HEK293 (cell line): ENCODE measurements at regions not wholly inside any gene's neighbourhood (a gene's known extent, or its start where the extent isn't known, plus 50 kb on each side); places are given as distances from the start of the nearest gene placed in this dataset.

Experiments used
- CTCF ChIA-PET: fragments of 350-600 bp; formaldehyde crosslinking; extraction: SDS; loops from one replicate; lab custom pipeline; 2021; ENCODE audit warnings: antibody characterized with exemption; lab: Yijun Ruan, JAX
- POLR2A ChIA-PET: fragments of 300-600 bp; formaldehyde crosslinking; extraction: SDS; loops from one replicate; lab custom pipeline; 2020; ENCODE audit warnings: antibody characterized with exemption, inconsistent platforms; lab: Yijun Ruan, JAX
- H3K27ac ChIP-seq: fragments of 200-500 bp; sonication (Bioruptor generic); 2 replicates; pipeline ENCODE4 v1.5.1; 2014; ENCODE audit warnings: low read depth, low read length, control low read depth, inconsistent platforms; ENCODE audit errors: extremely low read depth
- H3K36me3 ChIP-seq, 2 experiments: fragments of 200-500 bp in 1 of 2; sonication (Bioruptor generic) in 1 of 2; 1 replicate in 1 of 2; 2 replicates in 1 of 2; pipeline ENCODE4 v1.5.1; 2014 to 2017; ENCODE audit warnings: inconsistent platforms in 2 of 2, low read length in 2 of 2; ENCODE audit not compliant: control insufficient read depth in 2 of 2, insufficient read depth in 1 of 2
- H3K4me1 ChIP-seq: fragments of 200-500 bp; sonication (Bioruptor generic); 2 replicates; pipeline ENCODE4 v1.5.1; 2014; ENCODE audit warnings: mild to moderate bottlenecking, low read length, inconsistent platforms; ENCODE audit not compliant: control insufficient read depth, insufficient read depth
- H3K4me3 ChIP-seq: 2 replicates; pipeline ENCODE4 v1.5.1; 2011; ENCODE audit warnings: low read depth, mild to moderate bottlenecking, control low read depth, low read length, moderate library complexity
- H3K9me3 ChIP-seq: fragments of 200-500 bp; sonication (Bioruptor generic); 2 replicates; pipeline ENCODE4 v1.5.1; 2014; ENCODE audit warnings: low read depth, low read length, inconsistent platforms; ENCODE audit not compliant: control insufficient read depth, insufficient read depth
- AEBP2 ChIP-seq: fragments of 450-650 bp; formaldehyde crosslinking; IDR thresholded peaks from 2 replicates; pipeline ENCODE4 v1.5.1; 2016; ENCODE audit warnings: missing biosample characterization, missing genetic modification characterization, borderline replicate concordance
- BCL11A ChIP-seq: fragments of 450-650 bp; formaldehyde crosslinking; IDR thresholded peaks from 2 replicates; pipeline ENCODE4 v1.5.1; 2016; ENCODE audit warnings: low read depth, missing biosample characterization, missing genetic modification characterization
- TRIM28 ChIP-seq: IDR thresholded peaks from 2 replicates; pipeline ENCODE4 v1.6.1; 2011; ENCODE audit warnings: low read length, control low read depth, borderline replicate concordance
- WT1 ChIP-seq: fragments of 450-650 bp; formaldehyde crosslinking; IDR thresholded peaks from 2 replicates; pipeline ENCODE4 v1.5.1; 2016; ENCODE audit warnings: missing biosample characterization, missing genetic modification characterization
- ZBTB10 ChIP-seq: fragments of 450-650 bp; formaldehyde crosslinking; IDR thresholded peaks from 2 replicates; pipeline ENCODE4 v1.5.1; 2016; ENCODE audit warnings: missing biosample characterization, missing genetic modification characterization
- ZBTB8A ChIP-seq: fragments of 450-650 bp; formaldehyde crosslinking; IDR thresholded peaks from 2 replicates; pipeline ENCODE4 v1.5.1; 2016; ENCODE audit warnings: missing biosample characterization, missing genetic modification characterization
- ZNF174 ChIP-seq: fragments of 450-650 bp; formaldehyde crosslinking; IDR thresholded peaks from 2 replicates; pipeline ENCODE4 v1.5.0; 2017; ENCODE audit warnings: missing biosample characterization, mild to moderate bottlenecking, missing genetic modification characterization
- ZNF23 ChIP-seq: fragments of 450-650 bp; formaldehyde crosslinking; IDR thresholded peaks from 2 replicates; pipeline ENCODE4 v1.5.1; 2016; ENCODE audit warnings: missing biosample characterization, missing genetic modification characterization, borderline replicate concordance
- ZNF513 ChIP-seq: fragments of 450-650 bp; IDR thresholded peaks from 2 replicates; pipeline ENCODE4 v1.5.1; 2018; ENCODE audit warnings: missing biosample characterization, missing genetic modification characterization
- ZNF548 ChIP-seq: fragments of 450-650 bp; formaldehyde crosslinking; IDR thresholded peaks from 2 replicates; pipeline ENCODE4 v1.5.1; 2016; ENCODE audit warnings: missing biosample characterization, missing genetic modification characterization
- ZNF561 ChIP-seq: fragments of 450-650 bp; IDR thresholded peaks from 2 replicates; pipeline ENCODE4 v1.5.1; 2018; ENCODE audit warnings: missing biosample characterization, missing genetic modification characterization, borderline replicate concordance
- ZNF585B ChIP-seq: fragments of 450-650 bp; formaldehyde crosslinking; IDR thresholded peaks from 2 replicates; pipeline ENCODE4 v1.5.1; 2016; ENCODE audit warnings: missing biosample characterization, missing genetic modification characterization
- ZNF610 ChIP-seq: fragments of 450-650 bp; formaldehyde crosslinking; IDR thresholded peaks from 2 replicates; pipeline ENCODE4 v1.5.1; 2016; ENCODE audit warnings: missing biosample characterization, missing genetic modification characterization, borderline replicate concordance
- ZNF626 ChIP-seq: fragments of 450-650 bp; sonication (Bioruptor Pico); formaldehyde crosslinking; IDR thresholded peaks from 2 replicates; pipeline ENCODE4 v1.5.1; 2018; ENCODE audit warnings: missing biosample characterization, missing genetic modification characterization, inconsistent platforms
- ZNF677 ChIP-seq: fragments of 450-650 bp; IDR thresholded peaks from 2 replicates; pipeline ENCODE4 v1.5.0; 2018; ENCODE audit warnings: missing biosample characterization, mild to moderate bottlenecking, missing genetic modification characterization, moderate library complexity
- ZNF791 ChIP-seq: fragments of 450-650 bp; formaldehyde crosslinking; IDR thresholded peaks from 2 replicates; pipeline ENCODE4 v1.5.1; 2016; ENCODE audit warnings: missing biosample characterization, missing genetic modification characterization
- ZNF792 ChIP-seq: fragments of 450-650 bp; formaldehyde crosslinking; IDR thresholded peaks from 2 replicates; pipeline ENCODE4 v1.5.1; 2016; ENCODE audit warnings: missing biosample characterization, missing genetic modification characterization
- ZSCAN18 ChIP-seq: fragments of 450-650 bp; formaldehyde crosslinking; IDR thresholded peaks from 2 replicates; pipeline ENCODE4 v1.5.1; 2016; ENCODE audit warnings: missing biosample characterization, missing genetic modification characterization

GRCh38 chr20:54321352-54322087 is 113.6 kb downstream of the PFDN4 start (continued):
- no peak for TF ChIP-seq ZBTB10

- POLR2A ChIA-PET: no interaction called here
- no peaks in the 10 kb centered on the region for H3K4me1 ChIP-seq
- no peak for TF ChIP-seq ZNF677 (tag by site-specific recombination)
- TF ChIP-seq ZNF585B (tag by site-specific recombination): no peak
- TF ChIP-seq ZNF792 (tag by site-specific recombination): no peak
- no peak for TF ChIP-seq ZNF561
- TF ChIP-seq ZNF626: no peak
- no peak for TF ChIP-seq ZNF174
- no peak for TF ChIP-seq ZBTB8A (tag by site-specific recombination)
- no peak for TF ChIP-seq BCL11A (tag by site-specific recombination)
- no peak for TF ChIP-seq ZSCAN18
- no peak overlapping the region for H3K27ac ChIP-seq
- CTCF ChIA-PET: no interaction called here
- no peaks in the 10 kb centered on the region for H3K9me3 ChIP-seq
- H3K36me3 ChIP-seq: no peaks in the 10 kb centered on the region
- no peak overlapping the region for H3K4me3 ChIP-seq
Measured at GRCh38 chr20:54323227-54323734, 115.4 kb downstream of the PFDN4 start.

- H3K9me3 ChIP-seq: no peaks in the 10 kb centered on the region
- CTCF ChIA-PET: interaction anchor here (0.5 kb wide), 1 partner anchor 14 kb away, joined by 3 read pairs; no protein-coding TSS in a partner anchor
Measured at GRCh38 chr20:54324041-54324440, 116.2 kb downstream of the PFDN4 start.

More at GRCh38 chr20:54324041-54324440, 116.2 kb downstream of the PFDN4 start:
- H3K36me3 ChIP-seq: no peaks in the 10 kb centered on the region
- H3K4me3 ChIP-seq: no peak overlapping the region
- POLR2A ChIA-PET: no interaction called here
- TF ChIP-seq ZNF513 (tag by site-specific recombination) (no peak), ZNF548 (tag by site-specific recombination) (no peak), ZNF610 (tag by site-specific recombination) (no peak), ZNF23 (tag by site-specific recombination) (no peak), WT1 (tag by site-specific recombination) (no peak), TRIM28 (no peak), ZNF791 (no peak), AEBP2 (no peak)
- H3K27ac ChIP-seq: no peak overlapping the region
- H3K4me1 ChIP-seq: no peaks in the 10 kb centered on the region
